Endodermal cell (in vitro differentiated cells): ENCODE measurements at regions not wholly inside any gene's neighbourhood (a gene's known extent, or its start where the extent isn't known, plus 50 kb on each side); places are given as distances from the start of the nearest gene placed in this dataset.

Experiments
- DNase-seq: peaks from one replicate; pipeline ENCODE4 v3.0.0-alpha.2; 2017
- H3K27ac ChIP-seq: 2 replicates; pipeline ENCODE4 v1.5.1; 2013; ENCODE audit warnings: mild to moderate bottlenecking, low read depth, low read length, moderate library complexity
- H3K27me3 ChIP-seq: 2 replicates; pipeline ENCODE4 v1.6.1; 2013; ENCODE audit warnings: mild to moderate bottlenecking, low read length, moderate library complexity; ENCODE audit not compliant: insufficient read depth, control insufficient read depth, poor library complexity, severe bottlenecking
- H3K36me3 ChIP-seq: 2 replicates; pipeline ENCODE4 v1.7.0; 2013; ENCODE audit warnings: mild to moderate bottlenecking, low read length, moderate library complexity; ENCODE audit not compliant: control insufficient read depth, insufficient read depth
- H3K4me1 ChIP-seq: one replicate; pipeline ENCODE4 v1.7.0; 2013; ENCODE audit warnings: low read length; ENCODE audit not compliant: control insufficient read depth, insufficient read depth
- H3K4me3 ChIP-seq: 2 replicates; pipeline ENCODE4 v1.5.1; 2013; ENCODE audit warnings: mild to moderate bottlenecking, low read length, moderate library complexity
- H3K9ac ChIP-seq: 2 replicates; pipeline ENCODE4 v1.6.1; 2013; ENCODE audit warnings: mild to moderate bottlenecking, low read length, moderate library complexity; ENCODE audit not compliant: poor library complexity, severe bottlenecking; ENCODE audit errors: extremely low read depth
- H3K9me3 ChIP-seq: 2 replicates; pipeline ENCODE4 v1.6.1; 2013; ENCODE audit warnings: mild to moderate bottlenecking, low read length, moderate library complexity; ENCODE audit not compliant: control insufficient read depth
- H3K27ac Mint-ChIP-seq: 2 replicates; pipeline ENCODE4 v1.8.0; 2020; ENCODE audit warnings: mixed read lengths
- H3K27me3 Mint-ChIP-seq: 2 replicates; pipeline ENCODE4 v1.8.0; 2021; ENCODE audit warnings: mild to moderate bottlenecking, mixed read lengths; ENCODE audit not compliant: insufficient read depth
- H3K36me3 Mint-ChIP-seq: 2 replicates; pipeline ENCODE4 v1.8.0; 2020; ENCODE audit warnings: low read depth, mixed read lengths
- H3K4me1 Mint-ChIP-seq: 2 replicates; pipeline ENCODE4 v1.8.0; 2020; ENCODE audit warnings: mixed read lengths
- H3K4me3 Mint-ChIP-seq: 2 replicates; pipeline ENCODE4 v1.8.0; 2020; ENCODE audit warnings: mild to moderate bottlenecking, moderate library complexity, mixed read lengths
- H3K9me3 Mint-ChIP-seq: 2 replicates; pipeline ENCODE4 v1.8.0; 2020; ENCODE audit warnings: mild to moderate bottlenecking, mixed read lengths
- CTCF ChIP-seq: fragments of 200-600 bp; sonication (generic); conservative IDR thresholded peaks from 2 replicates; pipeline ENCODE4 v1.5.0; 2021; ENCODE audit warnings: antibody characterized with exemption, mild to moderate bottlenecking
- WGBS, 2 experiments: methylation state at CpG; one replicate each; pipeline versions ENCODE4 v1.1.5 to v1.1.7; 2013; ENCODE audit warnings: missing lambda C conversion rate in 2 of 2, mixed read lengths in 1 of 2; ENCODE audit not compliant: insufficient coverage in 1 of 2, insufficient read length in 1 of 2; 5-methylcytosine and 5-hydroxymethylcytosine counted together

- DNase-seq = no peak
- Histone ChIP-seq H3K4me3 (no peak overlapping the region), H3K36me3 (no peaks in the 10 kb centered on the region), H3K9me3 (no peaks in the 10 kb centered on the region), H3K27ac (no peak overlapping the region), H3K27me3 (peaks cover 48% of the 10 kb centered on the region), H3K9ac (no peak overlapping the region), H3K4me1 (no peaks in the 10 kb centered on the region)
- 93 to 97% methylated on average over 6 to 8 of the region's 8 CpGs for WGBS, 2 experiments
- Mint-ChIP-seq H3K4me3 (no peak overlapping the region), H3K9me3 (no peaks in the 10 kb centered on the region), H3K4me1 (peaks cover 7% of the 10 kb centered on the region), H3K36me3 (no peaks in the 10 kb centered on the region), H3K27ac (no peak overlapping the region), H3K27me3 (peaks cover 50% of the 10 kb centered on the region)
- TF ChIP-seq CTCF = no peak
These were observed 112.8 kb downstream of the BAMBI start for GRCh38 chr10:28790146-28790545.

GRCh38 chr10:28793482-28793881 lies 116.2 kb downstream of the BAMBI start:
- Mint-ChIP-seq H3K27me3 (peaks cover 26% of the 10 kb centered on the region), H3K9me3 (no peaks in the 10 kb centered on the region), H3K4me3 (no peak overlapping the region), H3K36me3 (no peaks in the 10 kb centered on the region), H3K4me1 (peaks cover 3% of the 10 kb centered on the region), H3K27ac (no peak overlapping the region)
- WGBS, 2 experiments = 58 to 67% methylated on average over 1 to 3 of the region's 3 CpGs
- no peak for TF ChIP-seq CTCF
- DNase-seq = no peak
- H3K9me3 ChIP-seq = no peaks in the 10 kb centered on the region
- peaks cover 25% of the 10 kb centered on the region for H3K27me3 ChIP-seq
- no peak overlapping the region for H3K9ac ChIP-seq
- H3K4me1 ChIP-seq = no peaks in the 10 kb centered on the region
- H3K4me3 ChIP-seq = no peak overlapping the region
- H3K27ac ChIP-seq = no peak overlapping the region
- H3K36me3 ChIP-seq = no peaks in the 10 kb centered on the region

GRCh38 chr10:28794986-28795385 lies 117.7 kb downstream of the BAMBI start:
- H3K36me3 ChIP-seq = no peaks in the 10 kb centered on the region
- no peaks in the 10 kb centered on the region for H3K36me3 Mint-ChIP-seq
- H3K27ac Mint-ChIP-seq = no peak overlapping the region
- no peak overlapping the region for H3K4me3 Mint-ChIP-seq
- no peaks in the 10 kb centered on the region for H3K9me3 ChIP-seq
- H3K4me3 ChIP-seq = no peak overlapping the region
- no peak overlapping the region for H3K27ac ChIP-seq
- H3K9ac ChIP-seq = no peak overlapping the region
- H3K9me3 Mint-ChIP-seq = no peaks in the 10 kb centered on the region
- peaks cover 12% of the 10 kb centered on the region for H3K27me3 ChIP-seq
- no peaks in the 10 kb centered on the region for H3K4me1 ChIP-seq
- no peak for TF ChIP-seq CTCF
- DNase-seq = no peak
- WGBS, 2 experiments = 94% methylated on average over 3 of the region's 3 CpGs; no CpG with 5 or more reads in 1 of the 2 experiments
- peaks cover 6% of the 10 kb centered on the region for H3K4me1 Mint-ChIP-seq
- H3K27me3 Mint-ChIP-seq = peaks cover 21% of the 10 kb centered on the region
